B cell (primary cell): ENCODE measurements at regions not wholly inside any gene's neighbourhood (a gene's known extent, or its start where the extent isn't known, plus 50 kb on each side); places are given as distances from the start of the nearest gene placed in this dataset.

Experiments used
- ATAC-seq: fragments of 200-7000 bp; cut with Tn5 transposase; one replicate; pipeline ENCODE4 v1.10.0; 2021; ENCODE audit warnings: low read depth, mild to moderate bottlenecking, moderate number of reproducible peaks, moderate library complexity
- CTCF ChIA-PET: fragments of 350-600 bp; sonication (Branson Sonifier 250); formaldehyde crosslinking; loops from one replicate; lab custom pipeline; 2021; ENCODE audit warnings: antibody characterized with exemption, inconsistent platforms; lab: Charles Lee
- POLR2A ChIA-PET: fragments of 350-600 bp; sonication (Branson Sonifier 250); formaldehyde crosslinking; loops from one replicate; lab custom pipeline; 2021; ENCODE audit warnings: antibody characterized with exemption; lab: Charles Lee
- DNase-seq: peaks from one replicate; pipeline ENCODE4 v3.0.0; 2013
- H2AFZ ChIP-seq: 2 replicates; pipeline ENCODE4 v1.6.1; 2012; ENCODE audit warnings: mild to moderate bottlenecking, low read depth, low read length; ENCODE audit not compliant: insufficient read depth, poor library complexity, severe bottlenecking
- H3K27ac ChIP-seq, 2 donors: 1 replicate in 1 of 2; 2 replicates in 1 of 2; pipeline ENCODE4 v1.5.1; 2012 to 2013; ENCODE audit warnings: low read length in 2 of 2, mild to moderate bottlenecking in 2 of 2, moderate library complexity in 1 of 2
- H3K27me3 ChIP-seq, 4 experiments: fragments of 200-600 bp in 1 of 4; sonication (generic) in 1 of 4; replicated peaks in 1 of 4; 1 replicate in 2 of 4; 2 replicates in 2 of 4; pipeline versions ENCODE4 v1.6.1 to v1.7.0; 2013 to 2016; ENCODE audit warnings: low read length in 3 of 4, mild to moderate bottlenecking in 2 of 4, mixed read lengths in 1 of 4, moderate library complexity in 1 of 4; ENCODE audit not compliant: insufficient read depth in 4 of 4, control insufficient read depth in 3 of 4; ENCODE audit errors: control extremely low read depth in 1 of 4
- H3K36me3 ChIP-seq, 2 experiments: replicated peaks in 1 of 2; 1 replicate in 1 of 2; 2 replicates in 1 of 2; pipeline versions ENCODE4 v1.6.1 to v1.7.1; 2013; ENCODE audit warnings: low read length in 1 of 2; ENCODE audit not compliant: insufficient read depth in 2 of 2, control insufficient read depth in 1 of 2; ENCODE audit errors: control extremely low read depth in 1 of 2, extremely low read depth in 1 of 2
- H3K4me1 ChIP-seq, 2 donors: fragments of 200-600 bp in 1 of 2; sonication (generic) in 1 of 2; 1 replicate in 1 of 2; 2 replicates in 1 of 2; pipeline versions ENCODE4 v1.5.1 to v1.6.1; 2013 to 2017; ENCODE audit warnings: low read length in 2 of 2; ENCODE audit not compliant: control insufficient read depth in 2 of 2, insufficient read depth in 2 of 2
- H3K4me2 ChIP-seq: replicated peaks from 2 replicates; pipeline ENCODE3; 2012; ENCODE audit warnings: mild to moderate bottlenecking, low read depth, low read length; ENCODE audit not compliant: poor library complexity, severe bottlenecking
- H3K4me3 ChIP-seq, 5 experiments: fragments of 200-600 bp in 1 of 5; sonication (generic) in 1 of 5; 1 replicate in 3 of 5; 2 replicates in 2 of 5; pipeline versions ENCODE4 v1.5.1 to v1.7.0; 2011 to 2016; ENCODE audit warnings: low read length in 4 of 5, mild to moderate bottlenecking in 4 of 5, low read depth in 2 of 5, control low read depth in 1 of 5, moderate library complexity in 1 of 5; ENCODE audit not compliant: insufficient read depth in 1 of 5; ENCODE audit errors: control extremely low read depth in 1 of 5, extremely low read depth in 1 of 5
- H3K79me2 ChIP-seq: fragments of 200-600 bp; sonication (generic); one replicate; pipeline ENCODE4 v1.6.0; 2016; ENCODE audit warnings: low read length; ENCODE audit not compliant: control insufficient read depth, insufficient read depth
- H3K9ac ChIP-seq: fragments of 200-600 bp; sonication (generic); 2 replicates; pipeline ENCODE4 v1.6.1; 2017; ENCODE audit warnings: mild to moderate bottlenecking, low read length, moderate library complexity
- H3K9me3 ChIP-seq, 3 donors: one replicate each; pipeline versions ENCODE4 v1.6.1 to v1.7.1; 2013; ENCODE audit warnings: low read length in 2 of 3; ENCODE audit not compliant: control insufficient read depth in 2 of 3, insufficient read depth in 1 of 3; ENCODE audit errors: control extremely low read depth in 1 of 3
- H4K20me1 ChIP-seq: 2 replicates; pipeline ENCODE4 v1.6.0; 2012; ENCODE audit warnings: mild to moderate bottlenecking, low read length; ENCODE audit not compliant: insufficient read depth, control insufficient read depth, poor library complexity, severe bottlenecking
- H3K27ac Mint-ChIP-seq: one replicate; pipeline ENCODE4 v1.8.0; 2021; ENCODE audit warnings: mixed read lengths
- H3K27me3 Mint-ChIP-seq: one replicate; pipeline ENCODE4 v1.8.0; 2021; ENCODE audit warnings: mixed read lengths
- H3K4me1 Mint-ChIP-seq: one replicate; pipeline ENCODE4 v1.8.0; 2021; ENCODE audit warnings: mixed read lengths
- H3K4me3 Mint-ChIP-seq: one replicate; pipeline ENCODE4 v1.8.0; 2021; ENCODE audit warnings: mixed read lengths
- H3K9me3 Mint-ChIP-seq: one replicate; pipeline ENCODE4 v1.8.0; 2022; ENCODE audit warnings: mixed read lengths; ENCODE audit not compliant: insufficient read depth
- CTCF ChIP-seq: fragments of 200-600 bp; IDR thresholded peaks from one replicate; pipeline ENCODE4 v1.8.0; 2022; ENCODE audit warnings: antibody characterized with exemption, mild to moderate bottlenecking
- EZH2 ChIP-seq: IDR thresholded peaks from 2 replicates; pipeline ENCODE4 v1.6.1; 2012; ENCODE audit warnings: borderline replicate concordance, low read depth, mild to moderate bottlenecking, moderate library complexity, low read length; ENCODE audit not compliant: insufficient read depth, poor library complexity, severe bottlenecking
- whole genome bisulfite sequencing: methylation state at CpG from one replicate; pipeline ENCODE4 v1.1.5; 2013; ENCODE audit warnings: missing lambda C conversion rate; ENCODE audit not compliant: insufficient coverage; 5-methylcytosine and 5-hydroxymethylcytosine counted together
- intact Hi-C: fragments of 100-400 bp; cut with micrococcal nuclease; formaldehyde crosslinking; loops from one replicate; pipeline ENCODE4 v1.10.0; 2022

GRCh38 chr4:17012451-17012850, 114.0 kb upstream of the LDB2 start:
- Histone ChIP-seq H3K9ac (no peak overlapping the region), H3K27ac (no peak overlapping the region), H4K20me1 (no peaks in the 10 kb centered on the region), H3K4me3 (no peak overlapping the region), H2AFZ (no peak overlapping the region), H3K27me3 (no peaks in the 10 kb centered on the region), H3K4me2 (no peak overlapping the region), H3K79me2 (no peaks in the 10 kb centered on the region), H3K36me3 (no peaks in the 10 kb centered on the region), H3K9me3 (no peaks in the 10 kb centered on the region), H3K4me1 (no peaks in the 10 kb centered on the region)
- H3K4me3 Mint-ChIP-seq: no peak overlapping the region
- CTCF ChIA-PET: no interaction called here
- POLR2A ChIA-PET: no interaction called here
- no peaks in the 10 kb centered on the region for H3K4me1 Mint-ChIP-seq
- no peak for ATAC-seq
- TF ChIP-seq CTCF: no peak
- TF ChIP-seq EZH2: no peak
- DNase-seq: no peak
- intact Hi-C loops: no loop called here
- H3K9me3 Mint-ChIP-seq: no peaks in the 10 kb centered on the region
- H3K27me3 Mint-ChIP-seq: no peaks in the 10 kb centered on the region
- 100% methylated on average over 1 of the region's 3 CpGs for WGBS
- no peak overlapping the region for H3K27ac Mint-ChIP-seq

- Histone ChIP-seq H3K4me1 (no peaks in the 10 kb centered on the region), H3K79me2 (no peaks in the 10 kb centered on the region), H3K27ac (no peak overlapping the region), H4K20me1 (no peaks in the 10 kb centered on the region), H2AFZ (no peak overlapping the region), H3K4me2 (no peak overlapping the region), H3K4me3 (no peak overlapping the region), H3K9me3 (no peaks in the 10 kb centered on the region), H3K36me3 (no peaks in the 10 kb centered on the region), H3K9ac (no peak overlapping the region), H3K27me3 (no peaks in the 10 kb centered on the region)
- no peaks in the 10 kb centered on the region for H3K4me1 Mint-ChIP-seq
- H3K27ac Mint-ChIP-seq: no peak overlapping the region
- H3K9me3 Mint-ChIP-seq: no peaks in the 10 kb centered on the region
- WGBS: 100% methylated on average over 6 of the region's 13 CpGs
- H3K4me3 Mint-ChIP-seq: no peak overlapping the region
- ATAC-seq: no peak
- intact Hi-C loops: no loop called here
- H3K27me3 Mint-ChIP-seq: no peaks in the 10 kb centered on the region
- TF ChIP-seq CTCF (no peak), EZH2 (no peak)
- ChIA-PET POLR2A (no interaction called here), CTCF (no interaction called here)
- no peak for DNase-seq
These were observed 112.1 kb upstream of the LDB2 start for GRCh38 chr4:17010426-17011087.
